Naive thymus-derived CD8-positive, alpha-beta T cell (primary cell): ENCODE measurements at regions not wholly inside any gene's neighbourhood (a gene's known extent, or its start where the extent isn't known, plus 50 kb on each side); places are given as distances from the start of the nearest gene placed in this dataset.

Experiments used
- ATAC-seq, 2 donors: fragments of 150-1000 bp; cut with Tn5 transposase in 1 of 2; sonication (Bioruptor Pico), chemical (Tn5 transposase) in 1 of 2; 1 replicate in 1 of 2; 2 replicates in 1 of 2; pipeline ENCODE4 v1.10.0; 2021; ENCODE audit warnings: mild to moderate bottlenecking in 2 of 2, moderate library complexity in 2 of 2
- POLR2A ChIA-PET: fragments of 350-600 bp; sonication (Branson Sonifier 250); formaldehyde crosslinking; loops from one replicate; lab custom pipeline; 2021; ENCODE audit warnings: antibody characterized with exemption; lab: Charles Lee
- DNase-seq, 10 donors: peaks; one replicate each; pipeline versions ENCODE4 v3.0.0 to v3.0.0-alpha.2; 2020 to 2022
- H3K27ac Mint-ChIP-seq, 10 donors: one replicate each; pipeline ENCODE4 v1.8.0; 2020 to 2022; ENCODE audit warnings: mild to moderate bottlenecking in 10 of 10, mixed read lengths in 10 of 10, moderate library complexity in 4 of 10, inconsistent platforms in 1 of 10
- H3K27me3 Mint-ChIP-seq, 5 donors: one replicate each; pipeline ENCODE4 v1.8.0; 2021 to 2022; ENCODE audit warnings: mixed read lengths in 5 of 5
- H3K36me3 Mint-ChIP-seq, 3 donors: one replicate each; pipeline ENCODE4 v1.8.0; 2020 to 2022; ENCODE audit warnings: mixed read lengths in 3 of 3, mild to moderate bottlenecking in 2 of 3, inconsistent platforms in 1 of 3
- H3K4me1 Mint-ChIP-seq, 4 donors: one replicate each; pipeline ENCODE4 v1.8.0; 2021 to 2022; ENCODE audit warnings: mixed read lengths in 4 of 4
- H3K4me3 Mint-ChIP-seq, 10 donors: one replicate each; pipeline ENCODE4 v1.8.0; 2020 to 2022; ENCODE audit warnings: mild to moderate bottlenecking in 10 of 10, mixed read lengths in 10 of 10, moderate library complexity in 6 of 10, inconsistent platforms in 1 of 10
- H3K9me3 Mint-ChIP-seq, 9 donors: one replicate each; pipeline ENCODE4 v1.8.0; 2020 to 2022; ENCODE audit warnings: mixed read lengths in 9 of 9, mild to moderate bottlenecking in 3 of 9, inconsistent platforms in 1 of 9, moderate library complexity in 1 of 9

DNA sequence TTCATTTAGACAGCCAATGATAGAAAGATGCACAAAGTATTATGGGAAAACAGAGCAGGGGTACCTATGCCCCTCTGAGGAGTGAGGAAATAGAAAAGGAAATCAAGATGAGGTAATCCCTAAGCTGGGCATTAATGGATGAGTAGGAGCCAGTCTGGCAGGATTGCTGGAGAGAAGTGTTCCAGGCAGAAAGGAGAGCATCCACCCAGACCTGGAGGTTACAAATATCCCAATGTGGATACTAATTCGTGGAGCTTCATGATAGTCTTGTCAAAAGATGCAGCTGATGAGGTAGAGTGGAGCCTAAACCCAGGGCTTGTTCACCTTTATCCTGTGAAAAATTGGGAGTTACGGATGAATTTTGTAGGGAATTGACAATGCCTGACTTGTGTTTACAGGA is 328.0 kb downstream of the ZNF608 start:
- H3K9me3 Mint-ChIP-seq: peaks cover 0 to 24% (median 12%) of the 10 kb centered on the region in 9 donors
- no peak for ATAC-seq
- H3K27ac Mint-ChIP-seq: no peak overlapping the region
- H3K36me3 Mint-ChIP-seq: peaks cover 0 to 14% (median 0%) of the 10 kb centered on the region in 3 donors
- no peak for DNase-seq
- POLR2A ChIA-PET: no interaction called here
- H3K4me1 Mint-ChIP-seq: peaks cover 0 to 4% (median 0%) of the 10 kb centered on the region in 4 donors
- no peak overlapping the region for H3K4me3 Mint-ChIP-seq
- peaks cover 0 to 4% (median 0%) of the 10 kb centered on the region in 5 donors for H3K27me3 Mint-ChIP-seq

DNA sequence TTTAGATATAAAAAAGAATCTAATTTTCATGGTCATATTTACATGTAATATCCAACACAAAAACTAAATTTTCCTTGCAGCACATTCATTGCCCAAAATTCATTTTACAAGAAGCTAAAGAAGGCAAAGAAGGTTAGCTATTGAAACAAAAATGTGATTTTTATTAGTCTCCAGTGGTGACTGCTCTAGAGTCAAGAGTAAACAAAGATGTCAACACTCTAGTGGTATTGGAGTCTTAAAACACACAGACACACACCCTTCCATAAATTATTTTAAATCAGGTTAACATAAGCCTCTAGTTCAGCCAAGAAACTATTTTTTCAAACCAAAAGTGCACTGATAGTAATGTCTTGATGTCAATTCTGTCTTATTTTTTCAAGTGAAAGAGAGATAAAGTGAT is 329.2 kb downstream of the ZNF608 start:
- DNase-seq: no peak
- no peak overlapping the region for H3K4me3 Mint-ChIP-seq
- ATAC-seq: no peak
- POLR2A ChIA-PET: no interaction called here
- H3K27me3 Mint-ChIP-seq: peaks cover 0 to 7% (median 0%) of the 10 kb centered on the region in 5 donors
- H3K27ac Mint-ChIP-seq: no peak overlapping the region
- H3K9me3 Mint-ChIP-seq: peaks cover 0 to 21% (median 8%) of the 10 kb centered on the region in 9 donors
- H3K4me1 Mint-ChIP-seq: peaks cover 0 to 4% (median 0%) of the 10 kb centered on the region in 4 donors
- peaks cover 0 to 11% (median 0%) of the 10 kb centered on the region in 3 donors for H3K36me3 Mint-ChIP-seq

DNA sequence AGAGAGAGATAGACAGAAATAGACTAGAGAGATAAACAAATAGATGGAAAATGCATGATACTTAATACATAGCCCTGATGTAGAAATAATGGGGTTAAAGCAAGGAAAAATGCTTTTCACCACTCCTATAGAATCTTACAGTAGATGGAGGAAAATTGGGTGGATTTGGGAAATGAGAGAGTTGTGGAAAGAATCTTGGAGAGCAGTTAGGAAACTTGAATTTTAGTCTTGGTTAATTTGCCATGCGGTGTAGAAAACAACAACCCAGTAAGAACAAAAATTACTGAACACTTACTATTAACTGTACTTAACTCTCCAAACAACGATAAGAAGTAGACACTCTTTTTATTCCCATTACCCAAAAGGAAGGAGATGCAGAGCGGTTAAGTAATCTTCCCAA is 329.8 kb downstream of the ZNF608 start:
- Mint-ChIP-seq H3K27ac (no peak overlapping the region), H3K9me3 (peaks cover 0 to 16% (median 4%) of the 10 kb centered on the region in 9 donors), H3K27me3 (peaks cover 0 to 7% (median 0%) of the 10 kb centered on the region in 5 donors), H3K36me3 (peaks cover 0 to 5% (median 0%) of the 10 kb centered on the region in 3 donors), H3K4me3 (no peak overlapping the region), H3K4me1 (peaks cover 0 to 4% (median 0%) of the 10 kb centered on the region in 4 donors)
- no peak for DNase-seq
- POLR2A ChIA-PET: no interaction called here
- no peak for ATAC-seq

DNA sequence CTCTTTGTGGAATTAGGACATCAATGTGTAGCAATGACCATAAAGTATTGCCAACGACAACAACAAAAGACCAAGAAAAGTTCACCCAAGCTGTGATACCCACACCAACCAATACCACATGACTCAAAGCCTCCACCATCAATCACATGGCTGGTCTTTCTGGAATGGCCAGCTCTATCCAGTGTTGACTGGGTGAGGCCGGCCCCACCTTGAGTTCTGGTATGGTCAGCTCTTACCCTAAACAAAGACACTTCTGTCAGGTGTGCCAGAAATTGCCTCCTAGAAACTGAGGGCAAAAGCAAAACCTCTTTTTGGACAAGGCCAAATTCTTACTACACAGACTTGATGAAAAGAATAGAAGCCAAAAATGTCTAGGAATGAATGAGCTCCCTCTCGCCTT is 331.5 kb downstream of the ZNF608 start:
- Mint-ChIP-seq H3K27ac (no peak overlapping the region), H3K27me3 (peaks cover 0 to 7% (median 0%) of the 10 kb centered on the region in 5 donors), H3K4me3 (no peak overlapping the region), H3K36me3 (no peaks in the 10 kb centered on the region), H3K9me3 (peaks cover 0 to 2% (median 0%) of the 10 kb centered on the region in 9 donors), H3K4me1 (peaks cover 0 to 6% (median 0%) of the 10 kb centered on the region in 4 donors)
- POLR2A ChIA-PET: no interaction called here
- DNase-seq (no peak), ATAC-seq (no peak)

DNA sequence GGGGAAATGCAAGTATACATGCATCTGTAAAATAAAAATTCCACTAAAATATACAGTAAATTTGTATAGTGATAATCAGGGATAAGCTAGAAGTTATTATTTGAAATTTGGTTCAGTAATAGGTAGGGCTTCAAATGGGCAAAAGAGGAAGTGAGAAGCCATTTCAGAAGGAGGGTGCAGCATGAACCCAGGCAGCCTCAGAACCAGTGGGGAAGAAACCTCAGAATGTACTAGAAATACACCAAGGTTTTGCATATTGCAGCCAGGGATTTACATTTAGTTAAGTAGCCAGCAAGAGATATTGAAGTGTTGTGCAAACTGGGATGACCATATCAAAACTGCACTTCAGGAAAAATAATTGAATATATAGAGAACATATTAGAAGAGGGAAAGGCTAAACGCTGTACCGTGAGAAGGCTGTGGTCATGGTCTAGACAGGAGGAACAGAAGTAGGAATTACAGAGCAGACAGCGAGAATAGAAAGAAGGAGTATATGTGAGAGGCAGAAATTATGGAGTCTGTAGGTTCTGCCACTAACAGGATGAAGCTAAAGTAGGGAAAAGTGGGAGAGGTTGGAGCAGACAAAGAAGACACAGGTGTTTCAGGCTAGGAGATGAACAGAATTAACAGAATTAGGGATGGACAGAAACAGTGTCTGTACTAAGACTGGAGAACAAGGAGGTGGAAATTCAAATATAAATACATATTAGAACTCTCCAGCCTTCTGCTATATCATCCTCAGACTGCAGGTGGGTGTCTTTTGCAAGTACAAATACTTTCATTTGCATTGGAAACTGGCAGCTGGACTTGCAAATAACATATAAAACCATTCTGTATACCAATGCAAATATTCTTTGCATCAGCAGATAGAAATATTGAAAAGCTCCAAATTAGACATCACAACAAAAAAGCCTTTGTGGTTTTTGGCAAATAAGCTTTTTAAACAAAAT is 335.6 kb downstream of the ZNF608 start:
- H3K36me3 Mint-ChIP-seq: no peaks in the 10 kb centered on the region
- peaks cover 0 to 6% (median 0%) of the 10 kb centered on the region in 4 donors for H3K4me1 Mint-ChIP-seq
- ATAC-seq: no peak
- no peak overlapping the region for H3K27ac Mint-ChIP-seq
- H3K4me3 Mint-ChIP-seq: no peak overlapping the region
- POLR2A ChIA-PET: no interaction called here
- H3K9me3 Mint-ChIP-seq: peaks cover 0 to 2% (median 0%) of the 10 kb centered on the region in 9 donors
- DNase-seq: no peak
- peaks cover 0 to 4% (median 0%) of the 10 kb centered on the region in 5 donors for H3K27me3 Mint-ChIP-seq

DNA sequence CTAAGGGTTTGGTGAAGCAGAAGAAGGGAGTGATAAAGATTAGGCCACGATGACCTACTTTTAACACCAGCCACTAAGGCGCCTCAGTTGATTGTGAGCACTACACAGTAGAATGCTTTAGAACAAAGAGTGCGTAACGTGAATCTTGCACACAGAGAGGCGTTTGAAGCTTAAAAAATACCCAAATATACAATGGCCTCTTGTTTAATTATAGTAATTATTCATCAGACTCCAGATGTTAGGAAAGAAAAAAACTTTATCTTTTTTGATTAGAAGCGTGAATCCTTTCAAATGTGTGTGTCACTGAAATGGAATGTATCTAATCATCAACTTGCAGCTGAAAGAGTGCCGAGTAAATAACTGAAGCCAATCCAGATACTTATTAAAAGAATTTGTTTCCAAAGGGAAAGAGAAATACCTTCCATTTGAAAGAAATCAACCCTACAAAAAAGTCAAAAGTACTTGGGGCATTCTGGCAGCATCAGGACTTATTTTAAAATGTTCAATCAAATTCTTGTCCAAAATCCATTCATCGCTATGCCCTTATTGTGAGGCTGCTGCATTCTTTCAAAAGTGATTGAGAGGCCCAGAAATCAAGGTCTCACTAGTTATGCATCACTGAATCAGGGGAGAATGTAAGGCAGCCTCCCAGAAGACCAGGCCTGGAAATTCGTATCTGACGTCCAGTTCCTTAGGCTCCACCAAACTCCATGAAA is 337.5 kb downstream of the ZNF608 start:
- DNase-seq: no peak
- H3K27ac Mint-ChIP-seq: no peak overlapping the region
- H3K4me3 Mint-ChIP-seq: no peak overlapping the region
- no peaks in the 10 kb centered on the region for H3K36me3 Mint-ChIP-seq
- no peak for ATAC-seq
- peaks cover 0 to 6% (median 0%) of the 10 kb centered on the region in 4 donors for H3K4me1 Mint-ChIP-seq
- H3K27me3 Mint-ChIP-seq: peaks cover 0 to 4% (median 0%) of the 10 kb centered on the region in 5 donors
- H3K9me3 Mint-ChIP-seq: peaks cover 0 to 2% (median 0%) of the 10 kb centered on the region in 9 donors
- POLR2A ChIA-PET: no interaction called here

DNA sequence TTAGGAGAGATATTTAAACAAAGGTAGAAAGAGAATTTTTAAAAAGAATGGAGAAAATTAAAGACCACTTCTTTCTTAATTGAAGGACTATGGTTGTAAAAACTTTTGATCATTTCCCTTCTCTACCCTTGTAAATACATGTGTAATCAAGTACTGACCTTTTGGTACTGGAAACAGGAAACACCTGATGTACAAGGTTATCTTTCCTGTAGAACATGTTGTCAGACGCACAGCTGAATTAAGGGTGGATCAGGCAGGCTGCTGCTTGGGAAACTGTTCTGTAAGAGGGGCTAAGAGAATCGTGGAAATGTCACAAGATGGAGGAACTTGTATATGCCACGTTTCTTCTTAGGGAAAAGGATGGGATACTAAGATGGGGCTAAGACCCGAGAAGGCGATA is 341.6 kb downstream of the ZNF608 start:
- Mint-ChIP-seq H3K27ac (no peak overlapping the region), H3K4me1 (no peaks in the 10 kb centered on the region), H3K27me3 (peaks cover 0 to 2% (median 0%) of the 10 kb centered on the region in 5 donors), H3K4me3 (peak overlapping the region in 1 of 10 donors; percentile 43), H3K9me3 (no peaks in the 10 kb centered on the region), H3K36me3 (no peaks in the 10 kb centered on the region)
- ATAC-seq (no peak), DNase-seq (no peak)
- POLR2A ChIA-PET: no interaction called here

DNA sequence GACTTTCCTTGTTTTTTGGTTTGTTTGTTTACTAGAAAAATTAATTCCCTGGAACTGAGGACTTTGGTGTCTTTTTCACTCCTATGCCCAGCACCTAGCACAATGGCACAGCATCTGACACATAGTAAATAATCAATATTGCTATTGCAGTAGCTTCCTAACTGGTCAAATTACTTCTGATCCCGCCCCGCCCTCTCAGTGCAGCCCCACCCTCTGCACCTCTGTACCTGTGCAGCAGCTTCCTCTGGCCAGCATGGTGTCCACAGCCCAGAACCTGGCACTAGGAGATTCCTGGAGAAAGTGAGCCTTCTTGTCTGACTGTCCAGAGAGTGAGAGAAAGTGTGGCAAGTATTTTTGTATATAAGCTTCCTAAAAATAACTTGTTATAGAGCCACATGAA is 343.2 kb downstream of the ZNF608 start:
- Mint-ChIP-seq H3K27me3 (peaks cover 0 to 2% (median 0%) of the 10 kb centered on the region in 5 donors), H3K4me3 (no peak overlapping the region), H3K36me3 (no peaks in the 10 kb centered on the region), H3K9me3 (no peaks in the 10 kb centered on the region), H3K27ac (no peak overlapping the region), H3K4me1 (peaks cover 0 to 6% (median under 1%) of the 10 kb centered on the region in 4 donors)
- no peak for ATAC-seq
- DNase-seq: no peak
- POLR2A ChIA-PET: no interaction called here

DNA sequence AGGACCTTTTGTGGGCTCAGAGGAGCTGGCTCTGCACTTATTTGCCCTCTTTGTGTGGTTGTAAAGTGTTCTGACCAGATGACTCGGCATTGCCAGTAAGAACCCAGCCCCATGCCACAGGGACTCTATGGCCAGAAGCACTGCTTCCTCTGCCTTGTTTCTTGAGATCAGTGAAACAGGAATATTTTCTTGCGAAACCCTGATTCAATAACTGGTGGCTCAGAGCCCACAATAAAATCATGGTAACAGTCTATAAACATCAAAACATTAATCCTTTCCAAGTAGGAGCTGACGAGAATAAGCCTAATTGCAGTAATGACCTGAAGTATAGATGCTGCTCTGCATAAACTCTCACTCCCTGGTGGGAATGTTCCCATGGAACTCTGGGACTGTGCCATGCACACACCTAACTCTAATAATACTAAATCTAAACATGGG is 344.3 kb downstream of the ZNF608 start:
- no peak overlapping the region for H3K4me3 Mint-ChIP-seq
- H3K27me3 Mint-ChIP-seq: no peaks in the 10 kb centered on the region
- H3K9me3 Mint-ChIP-seq: no peaks in the 10 kb centered on the region
- no peak overlapping the region for H3K27ac Mint-ChIP-seq
- peaks cover 0 to 8% (median under 1%) of the 10 kb centered on the region in 4 donors for H3K4me1 Mint-ChIP-seq
- ATAC-seq: no peak
- no peaks in the 10 kb centered on the region for H3K36me3 Mint-ChIP-seq
- no peak for DNase-seq
- POLR2A ChIA-PET: interaction anchor here (0.7 kb wide), 1 partner anchor 96 kb away, joined by 4 read pairs; no protein-coding TSS in a partner anchor

DNA sequence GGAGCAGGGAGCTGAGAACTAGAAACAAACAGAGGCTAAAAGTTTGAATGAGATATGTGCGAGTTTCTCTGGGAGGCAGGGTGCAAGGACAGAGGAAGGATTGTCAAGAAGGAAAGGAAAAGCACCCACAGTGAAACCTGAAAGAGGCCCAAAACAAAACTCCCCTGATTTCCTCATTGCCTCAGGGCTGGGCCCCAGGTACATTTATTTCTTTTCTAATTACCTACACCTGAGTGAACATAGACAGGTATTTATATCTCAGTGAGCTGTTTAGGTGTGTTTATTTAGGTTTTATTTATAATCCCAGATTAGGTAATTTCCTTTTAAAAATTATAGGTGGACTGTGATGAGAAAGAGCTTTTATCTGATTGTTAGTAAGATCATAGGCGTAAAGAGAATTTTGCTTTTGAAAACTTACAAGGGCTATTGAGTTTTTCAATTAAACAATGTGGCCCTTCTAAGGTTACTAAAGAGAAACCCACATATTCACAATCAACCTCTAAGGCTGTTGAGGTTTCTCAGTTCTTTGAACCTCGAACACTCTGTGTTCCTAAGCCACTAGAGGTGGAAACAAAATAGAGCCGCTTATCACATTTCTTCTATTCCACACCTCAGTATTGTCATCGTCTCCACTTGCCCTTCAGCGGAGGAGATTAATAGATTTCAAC is 344.8 kb downstream of the ZNF608 start:
- ATAC-seq (no peak), DNase-seq (no peak)
- H3K27me3 Mint-ChIP-seq: no peaks in the 10 kb centered on the region
- peaks cover 0 to 8% (median under 1%) of the 10 kb centered on the region in 4 donors for H3K4me1 Mint-ChIP-seq
- POLR2A ChIA-PET: no interaction called here
- H3K36me3 Mint-ChIP-seq: no peaks in the 10 kb centered on the region
- H3K4me3 Mint-ChIP-seq: no peak overlapping the region
- no peaks in the 10 kb centered on the region for H3K9me3 Mint-ChIP-seq
- no peak overlapping the region for H3K27ac Mint-ChIP-seq

DNA sequence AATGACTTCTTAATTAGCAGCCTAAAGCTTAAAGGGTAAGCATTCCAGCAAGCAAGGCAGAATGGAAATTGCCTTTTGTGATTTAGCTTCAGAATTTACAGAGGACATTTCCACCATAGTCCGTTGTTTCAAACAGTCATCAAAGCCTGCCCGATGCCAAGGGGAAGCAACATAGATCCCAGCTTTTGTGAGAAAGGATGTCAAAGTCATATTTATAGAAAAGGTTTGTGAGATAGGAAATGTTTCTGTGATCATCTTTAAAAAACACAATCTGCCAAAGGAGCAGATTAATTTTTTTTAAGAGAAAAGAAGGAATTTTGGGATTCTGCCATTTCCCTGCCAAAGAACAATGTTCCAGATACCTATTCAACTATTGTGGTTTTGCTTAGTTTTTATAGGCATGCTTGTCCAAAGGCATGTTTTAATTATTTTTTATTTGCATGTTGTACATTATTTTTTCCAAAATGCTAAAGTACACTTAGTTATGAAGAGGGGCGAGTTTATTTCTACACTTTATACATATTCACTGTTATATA is 346.9 kb downstream of the ZNF608 start:
- ATAC-seq (no peak), DNase-seq (no peak)
- Mint-ChIP-seq H3K4me3 (no peak overlapping the region), H3K27ac (no peak overlapping the region), H3K9me3 (no peaks in the 10 kb centered on the region), H3K4me1 (peaks cover 0 to 8% (median under 1%) of the 10 kb centered on the region in 4 donors), H3K36me3 (no peaks in the 10 kb centered on the region), H3K27me3 (peaks cover 0 to 7% (median 0%) of the 10 kb centered on the region in 5 donors)
- POLR2A ChIA-PET: no interaction called here

DNA sequence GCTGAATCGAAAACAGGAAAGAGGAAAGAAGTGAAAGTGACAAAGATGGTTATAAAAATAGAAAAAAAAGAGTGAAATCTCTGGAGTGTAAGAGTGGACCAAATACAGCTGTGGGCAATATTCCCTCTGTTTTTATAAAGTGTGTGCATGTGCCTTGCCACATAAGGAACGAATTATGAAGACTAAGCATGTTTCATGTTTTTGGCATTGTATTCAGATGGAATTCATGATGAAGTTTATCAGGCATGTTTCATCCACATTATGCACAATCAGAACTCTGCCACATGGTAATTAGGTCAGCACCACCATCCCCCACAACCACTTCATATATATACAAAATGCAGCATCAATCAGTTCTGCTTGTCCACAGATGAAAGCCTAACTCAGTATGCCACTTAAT is 348.0 kb downstream of the ZNF608 start:
- H3K36me3 Mint-ChIP-seq: no peaks in the 10 kb centered on the region
- H3K4me3 Mint-ChIP-seq: no peak overlapping the region
- H3K9me3 Mint-ChIP-seq: no peaks in the 10 kb centered on the region
- H3K27ac Mint-ChIP-seq: no peak overlapping the region
- POLR2A ChIA-PET: no interaction called here
- DNase-seq (no peak), ATAC-seq (no peak)
- peaks cover 0 to 7% (median 0%) of the 10 kb centered on the region in 5 donors for H3K27me3 Mint-ChIP-seq
- peaks cover 0 to 8% (median under 1%) of the 10 kb centered on the region in 4 donors for H3K4me1 Mint-ChIP-seq
